Ovary (tissue), 7 donors: ENCODE measurements at regions not wholly inside any gene's neighbourhood (a gene's known extent, or its start where the extent isn't known, plus 50 kb on each side); places are given as distances from the start of the nearest gene placed in this dataset.

Experiments
- DNase-seq, 5 donors: peaks; one replicate each; pipeline ENCODE4 v3.0.0-alpha.2; 2019 to 2020
- H3K27ac ChIP-seq, 2 donors: fragments of 200-600 bp; one replicate each; pipeline versions ENCODE4 v1.5.1 to v1.8.0; 2019 to 2022
- H3K27me3 ChIP-seq: fragments of 200-600 bp; one replicate; pipeline ENCODE4 v1.8.0; 2022
- H3K36me3 ChIP-seq: fragments of 200-600 bp; sonication (generic); one replicate; pipeline ENCODE4 v1.5.1; 2019
- H3K4me1 ChIP-seq: one replicate; pipeline ENCODE4 v1.8.1; 2013; ENCODE audit warnings: mild to moderate bottlenecking, moderate library complexity; ENCODE audit not compliant: insufficient read depth
- H3K4me3 ChIP-seq: fragments of 200-600 bp; sonication (generic); one replicate; pipeline ENCODE4 v1.5.1; 2017
- H3K9me3 ChIP-seq, 2 donors: fragments of 200-600 bp in 1 of 2; sonication (generic) in 1 of 2; one replicate each; pipeline versions ENCODE4 v1.5.1 to v1.8.1; 2013 to 2019; ENCODE audit warnings: mild to moderate bottlenecking in 1 of 2, moderate library complexity in 1 of 2
- EP300 ChIP-seq: sonication (generic); formaldehyde crosslinking; IDR thresholded peaks from one replicate; pipeline ENCODE4 v1.6.1; 2017; ENCODE audit warnings: antibody characterized with exemption
- POLR2A ChIP-seq: fragments of 450-650 bp; IDR thresholded peaks from one replicate; pipeline ENCODE4 v1.6.1; 2017; ENCODE audit warnings: antibody characterized with exemption, mild to moderate bottlenecking, moderate library complexity
- WGBS, 3 donors: extraction: QIAGEN DNeasy Blood & Tissue Kit in 1 of 3; methylation state at CpG; one replicate each; pipeline versions ENCODE4 v1.1.5 to v1.1.7; 2013 to 2017; 5-methylcytosine and 5-hydroxymethylcytosine counted together
- intact Hi-C, 4 donors: fragments of 100-400 bp; cut with DNase I; formaldehyde crosslinking; loops; one replicate each; pipeline versions ENCODE4 v1.11.0 to v1.15.1; 2022 to 2023
- TF ChIP-seq, protein P1 (sequence below), 3 donors: fragments of 450-650 bp in 2 of 3; fragments of 200-600 bp in 1 of 3; IDR thresholded peaks; one replicate each; pipeline versions ENCODE4 v1.5.1 to v1.8.0; 2016 to 2022; ENCODE audit warnings: antibody characterized with exemption in 3 of 3, mild to moderate bottlenecking in 1 of 3
- donor health status: DM: no; HTN: no; CAD: no; lungs with moderate emphysema.
- donor health status: DM: no; HTN: no; CAD: no.
- donor health status: Bipolar disorder and iron deficiency.
- donor health status: DM: no; HTN: no; CAD: no.
- donor health status: DM: yes; HTN: yes; CAD: no.

DNA sequence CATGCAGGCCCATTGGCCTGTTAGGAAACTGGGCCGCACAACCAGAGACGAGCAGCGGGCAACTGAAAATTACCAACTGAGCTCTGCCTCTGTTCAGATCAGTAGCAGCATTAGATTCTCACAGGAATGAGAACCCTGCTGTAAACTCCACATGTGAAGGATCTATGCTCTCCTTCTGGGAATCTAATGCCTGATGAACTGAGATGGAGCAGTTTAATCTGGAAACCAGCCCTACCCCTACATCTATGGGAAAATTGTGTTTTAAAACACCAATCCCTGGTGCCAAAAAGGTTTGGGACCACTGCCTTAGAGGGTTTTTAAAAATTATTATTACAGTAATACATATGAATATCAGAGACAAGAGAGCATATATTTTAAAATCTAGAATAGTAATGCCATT is 1144.5 kb downstream of the FSCB start:
- WGBS, 3 donors, result 70 to 96% (median 86%) methylated on average over 3 of the region's 3 CpGs
- Histone ChIP-seq H3K9me3 (no peaks in the 10 kb centered on the region), H3K4me1 (no peaks in the 10 kb centered on the region), H3K36me3 (no peaks in the 10 kb centered on the region), H3K4me3 (no peak overlapping the region), H3K27ac (no peak overlapping the region), H3K27me3 (no peaks in the 10 kb centered on the region)
- intact Hi-C loops, result no loop called here
- no peak for DNase-seq
- TF ChIP-seq, protein P1, sequence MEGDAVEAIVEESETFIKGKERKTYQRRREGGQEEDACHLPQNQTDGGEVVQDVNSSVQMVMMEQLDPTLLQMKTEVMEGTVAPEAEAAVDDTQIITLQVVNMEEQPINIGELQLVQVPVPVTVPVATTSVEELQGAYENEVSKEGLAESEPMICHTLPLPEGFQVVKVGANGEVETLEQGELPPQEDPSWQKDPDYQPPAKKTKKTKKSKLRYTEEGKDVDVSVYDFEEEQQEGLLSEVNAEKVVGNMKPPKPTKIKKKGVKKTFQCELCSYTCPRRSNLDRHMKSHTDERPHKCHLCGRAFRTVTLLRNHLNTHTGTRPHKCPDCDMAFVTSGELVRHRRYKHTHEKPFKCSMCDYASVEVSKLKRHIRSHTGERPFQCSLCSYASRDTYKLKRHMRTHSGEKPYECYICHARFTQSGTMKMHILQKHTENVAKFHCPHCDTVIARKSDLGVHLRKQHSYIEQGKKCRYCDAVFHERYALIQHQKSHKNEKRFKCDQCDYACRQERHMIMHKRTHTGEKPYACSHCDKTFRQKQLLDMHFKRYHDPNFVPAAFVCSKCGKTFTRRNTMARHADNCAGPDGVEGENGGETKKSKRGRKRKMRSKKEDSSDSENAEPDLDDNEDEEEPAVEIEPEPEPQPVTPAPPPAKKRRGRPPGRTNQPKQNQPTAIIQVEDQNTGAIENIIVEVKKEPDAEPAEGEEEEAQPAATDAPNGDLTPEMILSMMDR (IDR thresholded peaks at IDR 0.05), result no peak
- TF ChIP-seq POLR2A (no peak), EP300 (no peak)

DNA sequence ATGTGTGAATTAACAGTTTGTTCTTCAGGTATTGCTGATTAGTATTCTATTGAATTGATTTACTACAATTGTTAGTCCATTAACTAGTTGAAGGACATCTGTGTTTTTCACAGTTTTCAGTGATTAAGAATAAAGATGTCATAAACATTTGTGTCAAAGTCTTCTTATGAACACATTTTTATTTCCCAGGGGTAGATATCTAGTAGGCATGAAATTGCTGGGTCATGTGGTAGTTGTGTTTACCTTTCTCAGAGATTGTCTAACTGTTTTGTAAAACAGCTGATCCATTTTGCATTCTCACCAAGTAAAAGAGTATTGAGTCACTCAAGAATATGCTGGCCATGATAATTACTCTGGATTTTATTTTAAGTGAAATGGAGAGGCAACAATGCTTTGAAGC is 1145.3 kb downstream of the FSCB start:
- Histone ChIP-seq H3K4me1 (no peaks in the 10 kb centered on the region), H3K9me3 (no peaks in the 10 kb centered on the region), H3K36me3 (no peaks in the 10 kb centered on the region), H3K27me3 (no peaks in the 10 kb centered on the region), H3K4me3 (no peak overlapping the region), H3K27ac (no peak overlapping the region)
- DNase-seq, result no peak
- TF ChIP-seq POLR2A (no peak), EP300 (no peak)
- TF ChIP-seq, protein P1 (IDR thresholded peaks at IDR 0.05), result no peak
- intact Hi-C loops, result no loop called here

DNA sequence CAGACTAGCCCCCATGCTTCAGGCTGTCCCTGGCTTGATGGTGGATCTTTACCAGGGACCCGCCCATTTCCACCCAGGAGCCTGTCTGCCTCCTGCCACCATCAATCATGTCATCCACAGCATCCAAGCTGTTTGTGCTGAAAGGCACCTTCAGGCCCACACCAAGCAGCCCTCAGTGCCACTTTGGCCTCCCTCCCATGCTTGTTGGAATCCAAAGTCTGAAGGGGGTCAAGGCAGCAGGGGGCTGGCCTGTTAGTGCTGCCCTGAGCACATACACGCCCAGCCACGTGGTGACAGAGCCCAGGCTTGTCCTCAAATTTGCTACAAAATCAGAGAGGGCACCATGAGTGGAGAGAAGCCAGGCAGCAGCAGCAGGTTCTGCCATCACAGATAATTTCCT is 1146.8 kb downstream of the FSCB start:
- Histone ChIP-seq H3K9me3 (no peaks in the 10 kb centered on the region), H3K36me3 (no peaks in the 10 kb centered on the region), H3K4me3 (no peak overlapping the region), H3K27ac (no peak overlapping the region), H3K27me3 (no peaks in the 10 kb centered on the region), H3K4me1 (no peaks in the 10 kb centered on the region)
- intact Hi-C loops, result no loop called here
- WGBS, 3 donors, result 63 to 71% (median 67%) methylated on average over 3 of the region's 3 CpGs
- no peak for TF ChIP-seq EP300
- TF ChIP-seq, protein P1 (IDR thresholded peaks at IDR 0.05), result no peak
- no peak for TF ChIP-seq POLR2A
- DNase-seq, result no peak

DNA sequence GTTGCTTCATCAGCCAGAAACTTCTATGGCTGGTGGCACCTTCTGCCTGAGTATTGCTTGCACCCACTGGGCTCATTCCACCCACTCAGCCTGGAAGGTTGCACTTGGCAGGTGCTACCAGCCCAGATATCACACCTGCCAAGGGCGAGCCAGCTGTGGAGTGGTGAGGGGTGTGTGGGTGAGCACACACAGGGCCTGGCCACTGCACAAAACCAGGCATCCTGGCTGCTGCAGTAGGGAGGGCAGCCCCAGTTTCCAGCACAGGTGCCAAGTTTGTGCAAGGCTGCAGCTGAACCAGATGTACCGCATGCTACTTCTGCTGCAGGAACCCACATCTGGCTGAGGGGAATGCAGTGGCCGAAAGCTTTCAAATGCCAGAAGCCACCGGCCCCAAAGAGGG is 1147.8 kb downstream of the FSCB start:
- Histone ChIP-seq H3K9me3 (no peaks in the 10 kb centered on the region), H3K4me3 (no peak overlapping the region), H3K36me3 (no peaks in the 10 kb centered on the region), H3K27ac (no peak overlapping the region), H3K27me3 (no peaks in the 10 kb centered on the region), H3K4me1 (no peaks in the 10 kb centered on the region)
- WGBS, 3 donors, result 70 to 95% (median 76%) methylated on average over 4 of the region's 4 CpGs
- TF ChIP-seq, protein P1 (IDR thresholded peaks at IDR 0.05), result no peak
- TF ChIP-seq EP300, result no peak
- no peak for TF ChIP-seq POLR2A
- DNase-seq, result no peak
- intact Hi-C loops, result no loop called here
